Fibroblast of skin of left biceps (primary cell): ENCODE measurements at regions not wholly inside any gene's neighbourhood (a gene's known extent, or its start where the extent isn't known, plus 50 kb on each side); places are given as distances from the start of the nearest gene placed in this dataset.
A peak's percentile ranks its signal among the peaks of the same experiment; 100 is the strongest.
"Not testable (repeated sequence)": the region's sequence is repeated elsewhere in the genome, so short reads cannot be mapped to it uniquely, and the experiment has no call there.

ENCODE experiments used
- DNase-seq, 2 experiments: peaks; one replicate each; pipeline ENCODE4 v3.0.0-alpha.2; 2013; ENCODE audit warnings: low read depth in 2 of 2

GRCh38 chr11:19627566-19627965 is 85.1 kb upstream of the NAV2 start:
- no peak for DNase-seq

GRCh38 chr11:19625438-19625837 is 87.2 kb upstream of the NAV2 start:
- no peak for DNase-seq

- no peak for DNase-seq
Measured at GRCh38 chr11:19617696-19618523, 94.7 kb upstream of the NAV2 start.

- peak in 1 of 2 experiments; percentile 25 for DNase-seq
Measured at GRCh38 chr11:19615341-19616183, 97.1 kb upstream of the NAV2 start.

GRCh38 chr11:19614370-19614940 is 98.2 kb upstream of the NAV2 start:
- DNase-seq = no peak

- not testable (repeated sequence) for DNase-seq
Measured at GRCh38 chr11:19612025-19612424, 100.6 kb upstream of the NAV2 start.

GRCh38 chr11:19607656-19608360 is 104.8 kb upstream of the NAV2 start:
- no peak for DNase-seq

- DNase-seq = no peak
Measured at GRCh38 chr11:19606856-19607655, 105.6 kb upstream of the NAV2 start.

GRCh38 chr11:19605520-19606371 is 106.9 kb upstream of the NAV2 start:
- DNase-seq = peak; percentile 65 to 69

GRCh38 chr11:19604679-19605375 is 107.8 kb upstream of the NAV2 start:
- DNase-seq = no peak

GRCh38 chr11:19603771-19604170 is 108.9 kb upstream of the NAV2 start:
- no peak for DNase-seq

- DNase-seq = no peak
Measured at GRCh38 chr11:19602891-19603290, 109.7 kb upstream of the NAV2 start.

GRCh38 chr11:19602406-19602805 is 110.2 kb upstream of the NAV2 start:
- DNase-seq = no peak

GRCh38 chr11:19601235-19601634 is 111.4 kb upstream of the NAV2 start:
- DNase-seq = no peak

- no peak for DNase-seq
Measured at GRCh38 chr11:19599681-19600080, 113.0 kb upstream of the NAV2 start.

GRCh38 chr11:19598876-19599486 is 113.7 kb upstream of the NAV2 start:
- no peak for DNase-seq

GRCh38 chr11:19598456-19598855 is 114.2 kb upstream of the NAV2 start:
- DNase-seq = no peak

GRCh38 chr11:19597876-19598275 is 114.8 kb upstream of the NAV2 start:
- no peak for DNase-seq

GRCh38 chr11:19597206-19597605 is 115.4 kb upstream of the NAV2 start:
- peak in 1 of 2 experiments; percentile 26 for DNase-seq
